Fibroblast of skin of back (primary cell): ENCODE measurements at regions not wholly inside any gene's neighbourhood (a gene's known extent, or its start where the extent isn't known, plus 50 kb on each side); places are given as distances from the start of the nearest gene placed in this dataset.

ENCODE experiments used
- DNase-seq: peaks from one replicate; pipeline ENCODE4 v3.0.0-alpha.2; 2013

GRCh38 chr12:107375231-107375630, 281.9 kb upstream of the CRY1 start:
- no peak for DNase-seq

- DNase-seq: peak; percentile 40
Observed at GRCh38 chr12:107377596-107378385, 284.4 kb upstream of the CRY1 start.

GRCh38 chr12:107378609-107379008, 285.3 kb upstream of the CRY1 start:
- no peak for DNase-seq

GRCh38 chr12:107379142-107379851, 285.9 kb upstream of the CRY1 start:
- DNase-seq: peak; percentile 50

- DNase-seq: peak; percentile 21
Observed at GRCh38 chr12:107379852-107380567, 286.7 kb upstream of the CRY1 start.

GRCh38 chr12:107384645-107385044, 291.3 kb upstream of the CRY1 start:
- DNase-seq: no peak

- DNase-seq: peak; percentile 47
Observed at GRCh38 chr12:107385509-107385908, 292.2 kb upstream of the CRY1 start.

GRCh38 chr12:107386569-107386968, 293.2 kb upstream of the CRY1 start:
- no peak for DNase-seq

- no peak for DNase-seq
Observed at GRCh38 chr12:107388263-107388662, 294.9 kb upstream of the CRY1 start.

GRCh38 chr12:107390414-107390813, 295.2 kb upstream of the PWP1 start:
- DNase-seq: no peak

GRCh38 chr12:107393043-107393717, 292.4 kb upstream of the PWP1 start:
- no peak for DNase-seq

GRCh38 chr12:107394693-107395092, 290.9 kb upstream of the PWP1 start:
- no peak for DNase-seq

GRCh38 chr12:107395817-107396216, 289.8 kb upstream of the PWP1 start:
- no peak for DNase-seq

GRCh38 chr12:107396991-107397390, 288.6 kb upstream of the PWP1 start:
- DNase-seq: no peak

- no peak for DNase-seq
Observed at GRCh38 chr12:107397890-107398500, 287.6 kb upstream of the PWP1 start.

- peak; percentile 55 for DNase-seq
Observed at GRCh38 chr12:107399046-107399445, 286.6 kb upstream of the PWP1 start.

- DNase-seq: no peak
Observed at GRCh38 chr12:107400686-107401447, 284.7 kb upstream of the PWP1 start.

GRCh38 chr12:107402041-107403022, 283.3 kb upstream of the PWP1 start:
- DNase-seq: peak; percentile 62

GRCh38 chr12:107404981-107405380, 280.6 kb upstream of the PWP1 start:
- DNase-seq: peak; percentile 42

GRCh38 chr12:107405436-107405835, 280.2 kb upstream of the PWP1 start:
- no peak for DNase-seq
